ENCODE measurements at regions not wholly inside any gene's neighbourhood (a gene's known extent, or its start where the extent isn't known, plus 50 kb on each side); places are given as distances from the start of the nearest gene placed in this dataset.

DNA sequence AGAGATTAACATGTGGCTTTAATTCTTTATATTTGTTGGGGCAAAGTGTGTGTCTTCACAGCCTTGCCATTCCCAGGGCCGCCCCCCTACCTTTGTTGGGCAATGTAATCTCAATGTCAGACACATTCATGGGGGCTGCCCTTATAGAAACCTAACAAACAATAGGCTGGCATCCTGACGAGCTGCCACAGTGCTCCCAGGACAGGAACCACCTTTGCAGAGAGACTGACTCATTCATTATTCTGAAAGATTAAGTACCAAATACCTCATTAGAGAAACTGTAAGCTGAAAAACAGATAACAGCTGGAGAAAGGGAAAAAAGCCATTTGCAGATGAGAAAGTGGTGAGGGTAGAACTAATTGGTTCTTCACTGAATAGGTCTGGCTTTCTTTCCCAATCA is 1587.5 kb upstream of the PIK3C3 start:
- TF ChIP-seq, protein P1, sequence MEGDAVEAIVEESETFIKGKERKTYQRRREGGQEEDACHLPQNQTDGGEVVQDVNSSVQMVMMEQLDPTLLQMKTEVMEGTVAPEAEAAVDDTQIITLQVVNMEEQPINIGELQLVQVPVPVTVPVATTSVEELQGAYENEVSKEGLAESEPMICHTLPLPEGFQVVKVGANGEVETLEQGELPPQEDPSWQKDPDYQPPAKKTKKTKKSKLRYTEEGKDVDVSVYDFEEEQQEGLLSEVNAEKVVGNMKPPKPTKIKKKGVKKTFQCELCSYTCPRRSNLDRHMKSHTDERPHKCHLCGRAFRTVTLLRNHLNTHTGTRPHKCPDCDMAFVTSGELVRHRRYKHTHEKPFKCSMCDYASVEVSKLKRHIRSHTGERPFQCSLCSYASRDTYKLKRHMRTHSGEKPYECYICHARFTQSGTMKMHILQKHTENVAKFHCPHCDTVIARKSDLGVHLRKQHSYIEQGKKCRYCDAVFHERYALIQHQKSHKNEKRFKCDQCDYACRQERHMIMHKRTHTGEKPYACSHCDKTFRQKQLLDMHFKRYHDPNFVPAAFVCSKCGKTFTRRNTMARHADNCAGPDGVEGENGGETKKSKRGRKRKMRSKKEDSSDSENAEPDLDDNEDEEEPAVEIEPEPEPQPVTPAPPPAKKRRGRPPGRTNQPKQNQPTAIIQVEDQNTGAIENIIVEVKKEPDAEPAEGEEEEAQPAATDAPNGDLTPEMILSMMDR (conservative IDR thresholded peaks at IDR 0.05; ENCODE audit: low read length): no peak
- TF ChIP-seq EZH2phosphoT487 (IDR thresholded peaks at IDR 0.05; ENCODE audit: borderline replicate concordance, low read depth, low read length): no peak
